ENCODE measurements at regions not wholly inside any gene's neighbourhood (a gene's known extent, or its start where the extent isn't known, plus 50 kb on each side); places are given as distances from the start of the nearest gene placed in this dataset.
"Not testable (repeated sequence)": the region's sequence is repeated elsewhere in the genome, so short reads cannot be mapped to it uniquely, and the experiment has no call there.

DNA sequence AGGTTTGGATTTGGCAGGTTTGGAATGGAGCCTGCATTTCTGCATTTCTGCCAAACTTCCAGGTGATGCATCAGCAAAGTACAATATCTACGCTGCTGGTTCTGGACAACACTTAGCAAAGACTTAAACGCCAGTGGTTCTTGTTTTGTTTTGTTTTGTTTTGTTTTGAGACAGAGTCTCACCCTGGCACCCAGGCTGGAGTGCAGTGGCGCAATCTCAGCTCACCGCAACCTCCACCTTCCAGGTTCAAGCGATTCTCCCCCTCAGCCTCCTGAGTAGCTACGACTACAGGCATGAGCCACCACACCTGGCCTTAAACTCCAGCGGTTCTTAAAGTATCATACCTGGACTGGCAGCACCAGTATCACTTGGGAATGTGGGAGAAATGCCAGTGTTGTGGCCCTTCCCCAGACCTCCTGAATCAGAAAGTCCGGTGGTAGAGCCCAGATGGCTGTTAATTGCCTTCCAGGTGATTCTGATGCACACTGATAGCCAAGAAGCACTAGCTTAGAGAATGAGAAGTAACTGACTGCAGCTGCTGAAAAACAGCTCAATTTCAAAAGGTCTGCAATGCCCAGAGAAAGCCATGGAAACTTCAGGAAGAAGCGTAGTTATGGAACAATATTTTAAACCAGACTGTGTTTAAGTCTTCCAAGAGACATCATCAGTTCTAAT is 114.8 kb upstream of the FOXN3 start:
- DNase-seq (ENCODE audit: low read depth): no peak

GRCh38 chr14:89524990-89525667 is 108.1 kb upstream of the FOXN3 start:
- no peak for DNase-seq (ENCODE audit: low read depth)

- DNase-seq (ENCODE audit: low read depth): no peak
These were observed 107.4 kb upstream of the FOXN3 start for GRCh38 chr14:89524412-89524811.

GRCh38 chr14:89521988-89522387 is 105.0 kb upstream of the FOXN3 start:
- no peak for DNase-seq (ENCODE audit: low read depth)

DNA sequence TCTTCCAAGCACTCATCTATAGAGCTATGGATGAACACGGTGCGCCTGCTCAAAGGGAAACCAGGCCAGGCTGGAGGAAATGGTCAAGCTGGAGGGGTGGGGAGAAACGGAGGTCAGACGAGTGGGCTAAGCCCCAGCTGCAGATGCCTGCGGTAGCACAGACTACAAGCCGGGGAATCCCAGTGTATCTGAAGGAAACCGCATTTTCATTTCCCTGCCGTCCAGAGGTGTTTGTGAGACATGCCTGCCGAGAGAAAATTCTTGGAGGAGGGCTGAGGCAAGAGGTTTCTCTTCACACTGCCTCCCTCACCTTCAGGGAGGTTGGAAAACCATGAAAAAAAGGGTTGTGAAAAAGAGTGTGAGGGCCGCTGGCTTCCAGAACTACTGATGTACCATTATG is 102.0 kb upstream of the FOXN3 start:
- DNase-seq (ENCODE audit: low read depth): no peak

- DNase-seq (ENCODE audit: low read depth): no peak
These were observed 99.1 kb upstream of the FOXN3 start for GRCh38 chr14:89516173-89516572.

DNA sequence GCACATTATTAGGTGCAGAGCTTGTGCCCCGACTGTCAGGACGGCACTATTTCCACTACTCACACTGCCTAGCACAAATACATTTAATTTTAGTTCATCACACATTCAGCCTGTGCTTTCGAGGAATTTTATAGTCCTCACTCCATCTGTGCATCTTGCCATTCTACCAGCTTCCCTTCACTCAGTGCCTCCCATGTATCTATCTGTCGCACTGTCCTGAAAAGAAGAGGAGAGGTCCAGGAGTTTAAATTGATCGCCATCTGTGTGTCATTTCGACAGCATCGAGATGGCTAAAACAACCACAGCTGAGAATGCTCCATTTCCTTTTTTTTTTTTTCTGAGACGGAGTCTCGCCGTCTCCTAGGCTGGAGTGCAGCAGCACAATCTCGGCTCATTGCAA is 97.6 kb upstream of the FOXN3 start:
- DNase-seq (ENCODE audit: low read depth): no peak

DNA sequence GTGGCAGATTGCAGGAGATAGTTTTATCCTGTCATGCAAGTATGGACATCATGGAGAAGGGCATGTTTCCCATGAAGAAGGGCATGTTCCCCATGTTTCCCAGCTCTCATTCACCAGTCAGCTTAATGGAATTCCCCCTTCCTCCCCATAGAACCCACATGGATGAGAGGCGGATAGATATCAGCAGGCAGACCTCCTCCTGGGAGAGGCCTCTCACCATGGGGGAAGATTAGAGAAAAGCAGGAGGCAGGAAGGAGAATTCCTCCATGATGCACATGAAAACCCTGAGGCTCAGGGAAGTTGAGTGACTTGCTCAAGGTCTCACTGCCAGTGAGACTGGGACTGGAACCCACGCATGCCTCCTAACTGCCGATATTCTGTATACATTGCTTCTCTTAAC is 92.9 kb upstream of the FOXN3 start:
- DNase-seq (ENCODE audit: low read depth): no peak

GRCh38 chr14:89508863-89509262 is 91.8 kb upstream of the FOXN3 start:
- no peak for DNase-seq (ENCODE audit: low read depth)

- DNase-seq (ENCODE audit: low read depth): no peak
These were observed 91.0 kb upstream of the FOXN3 start for GRCh38 chr14:89507926-89508460.

DNA sequence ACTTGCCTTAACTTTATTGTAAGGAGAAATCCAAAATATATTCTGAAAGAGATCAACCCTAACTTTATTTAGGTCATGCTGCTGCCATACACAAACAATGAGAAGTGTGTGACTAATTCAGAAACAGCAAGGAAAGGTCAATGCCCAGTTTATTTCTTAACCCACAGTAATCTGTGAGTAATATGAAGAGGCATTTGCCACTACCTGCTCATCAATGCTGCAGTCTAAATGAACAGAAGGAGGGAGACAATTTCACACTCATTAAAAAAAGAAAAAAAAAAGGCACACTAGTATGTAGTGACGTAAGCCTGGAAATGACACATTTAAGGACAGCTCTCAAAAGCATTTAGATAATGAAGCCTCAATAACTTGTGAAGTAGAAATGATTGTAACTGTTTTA is 90.5 kb upstream of the FOXN3 start:
- peak; percentile 60 for DNase-seq (ENCODE audit: low read depth)

DNA sequence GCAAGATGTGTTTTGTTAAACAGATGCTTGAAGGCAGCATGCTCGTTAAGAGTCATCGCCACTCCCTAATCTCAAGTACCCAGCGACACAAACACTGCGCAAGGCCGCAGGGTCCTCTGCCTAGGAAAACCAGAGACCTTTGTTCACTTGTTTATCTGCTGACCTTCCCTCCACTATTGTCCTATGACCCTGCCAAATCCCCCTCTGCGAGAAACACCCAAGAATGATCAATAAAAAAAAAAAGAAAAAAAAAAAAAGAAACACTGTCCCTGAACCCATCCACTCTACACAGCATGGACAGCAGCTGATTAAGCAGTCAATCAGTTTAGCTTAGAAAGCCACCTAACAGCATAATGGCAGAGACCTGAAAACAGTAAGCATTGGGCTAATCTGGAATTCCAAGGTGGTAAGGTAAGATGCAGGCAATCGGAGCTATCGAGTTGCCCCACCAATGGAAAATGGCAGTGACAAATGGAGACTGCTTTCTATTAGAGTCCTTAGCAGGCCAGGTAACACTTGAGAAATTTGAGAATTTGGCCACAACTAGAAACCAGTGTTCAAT is 89.9 kb upstream of the FOXN3 start:
- not testable (repeated sequence) for DNase-seq (ENCODE audit: low read depth)

DNA sequence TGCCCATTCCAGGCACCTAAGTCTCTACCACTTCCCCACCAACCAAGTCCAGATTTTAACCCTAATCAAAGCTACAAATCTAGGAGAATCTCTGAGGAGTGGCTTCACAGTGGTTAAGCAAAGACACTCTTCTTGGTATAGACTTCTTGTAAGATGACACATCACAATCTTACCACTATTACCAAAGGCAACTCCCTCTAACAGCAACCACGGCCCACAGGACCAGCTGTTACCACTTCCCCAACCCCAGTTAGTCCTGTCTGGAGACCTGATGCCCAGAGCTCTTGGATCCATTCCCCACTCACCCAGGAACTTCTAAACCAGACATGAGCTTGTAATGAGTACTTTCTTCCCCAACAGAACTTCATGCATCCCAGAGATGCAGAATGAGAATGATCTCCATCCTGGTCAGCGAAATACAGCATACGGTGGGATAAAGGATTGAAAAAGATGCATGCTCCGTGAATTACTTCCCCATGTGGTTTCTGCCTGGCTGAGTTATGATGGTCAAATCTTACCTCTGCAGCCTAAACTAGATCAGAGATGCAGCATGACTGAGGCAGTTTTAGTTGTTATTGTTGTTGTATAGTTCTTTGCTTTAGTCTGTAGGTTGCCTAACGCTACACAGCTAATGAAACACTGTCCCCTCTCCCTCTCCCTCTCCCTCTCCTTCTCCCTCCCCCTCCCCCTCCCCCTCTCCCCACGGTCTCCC is 87.7 kb upstream of the FOXN3 start:
- peak; percentile 74 for DNase-seq (ENCODE audit: low read depth)

- DNase-seq (ENCODE audit: low read depth): peak; percentile 65
These were observed 87.1 kb upstream of the FOXN3 start for GRCh38 chr14:89504091-89504490.

DNA sequence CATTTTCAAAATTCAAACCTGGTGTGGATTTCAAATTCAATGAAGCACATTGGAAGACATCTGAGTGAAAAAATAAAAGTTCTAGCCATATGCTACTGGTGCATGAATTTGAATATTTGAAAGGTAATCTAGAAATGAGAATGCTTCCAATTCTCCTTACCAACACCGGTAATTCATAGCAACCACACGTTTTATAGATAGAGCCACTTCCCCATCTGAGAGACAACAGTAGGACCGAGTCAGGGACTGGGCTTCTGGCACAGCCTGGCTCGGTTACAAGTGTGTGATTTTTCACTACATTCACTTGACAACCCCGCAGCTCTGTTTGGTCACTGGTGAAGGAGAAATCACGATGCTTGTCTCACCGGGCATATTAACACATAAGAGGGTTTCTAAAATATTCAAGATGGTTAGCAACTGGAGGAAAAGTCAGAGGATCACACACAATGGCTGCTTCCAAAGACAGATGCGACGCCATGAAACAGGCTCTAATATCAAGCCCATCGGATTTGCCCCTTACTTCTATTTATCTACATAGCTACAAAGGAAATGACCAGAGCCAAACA is 86.5 kb upstream of the FOXN3 start:
- no peak for DNase-seq (ENCODE audit: low read depth)

- no peak for DNase-seq (ENCODE audit: low read depth)
These were observed 85.9 kb upstream of the FOXN3 start for GRCh38 chr14:89502966-89503365.

- DNase-seq (ENCODE audit: low read depth): no peak
These were observed 84.3 kb upstream of the FOXN3 start for GRCh38 chr14:89501381-89501780.

DNA sequence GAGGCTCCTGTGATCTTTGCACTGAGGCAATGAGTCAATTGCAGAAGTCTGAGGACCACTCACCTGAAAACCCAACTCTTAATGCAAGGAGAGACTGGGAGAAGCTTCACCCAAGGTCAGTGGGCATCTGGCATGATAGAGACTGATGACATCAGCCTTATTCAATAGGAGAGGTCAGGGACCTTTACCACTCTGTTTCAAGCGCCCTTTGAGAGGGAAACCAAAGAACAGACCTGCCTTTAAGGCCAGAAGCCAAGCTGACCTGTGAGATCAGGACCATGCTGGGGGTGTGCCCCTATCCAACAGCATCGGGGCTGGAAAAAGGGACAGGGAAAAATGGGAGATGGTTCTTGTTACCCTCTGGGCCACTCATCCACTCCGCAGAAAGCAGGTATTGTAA is 83.3 kb upstream of the FOXN3 start:
- no peak for DNase-seq (ENCODE audit: low read depth)

GRCh38 chr14:89498878-89499277 is 81.8 kb upstream of the FOXN3 start:
- no peak for DNase-seq (ENCODE audit: low read depth)

DNA sequence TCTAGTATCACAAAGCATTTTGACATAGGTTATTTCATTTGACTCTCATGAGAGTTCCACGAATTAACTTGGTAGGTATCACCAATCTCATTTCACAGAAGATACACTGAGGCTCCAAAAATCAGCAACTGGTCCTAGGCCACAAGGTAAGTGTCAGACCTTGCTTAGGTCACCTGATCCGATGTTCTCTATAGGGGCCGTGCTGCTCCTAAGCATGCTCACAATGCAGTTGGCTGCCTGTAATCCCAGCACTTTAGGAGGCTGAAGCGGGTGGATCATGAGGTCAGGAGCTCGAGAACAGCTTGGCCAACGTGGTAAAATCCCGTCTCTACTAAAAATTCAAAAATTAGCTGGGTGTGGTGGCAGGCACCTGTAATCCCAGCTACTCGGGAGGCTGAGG is 78.7 kb upstream of the FOXN3 start:
- no peak for DNase-seq (ENCODE audit: low read depth)

DNA sequence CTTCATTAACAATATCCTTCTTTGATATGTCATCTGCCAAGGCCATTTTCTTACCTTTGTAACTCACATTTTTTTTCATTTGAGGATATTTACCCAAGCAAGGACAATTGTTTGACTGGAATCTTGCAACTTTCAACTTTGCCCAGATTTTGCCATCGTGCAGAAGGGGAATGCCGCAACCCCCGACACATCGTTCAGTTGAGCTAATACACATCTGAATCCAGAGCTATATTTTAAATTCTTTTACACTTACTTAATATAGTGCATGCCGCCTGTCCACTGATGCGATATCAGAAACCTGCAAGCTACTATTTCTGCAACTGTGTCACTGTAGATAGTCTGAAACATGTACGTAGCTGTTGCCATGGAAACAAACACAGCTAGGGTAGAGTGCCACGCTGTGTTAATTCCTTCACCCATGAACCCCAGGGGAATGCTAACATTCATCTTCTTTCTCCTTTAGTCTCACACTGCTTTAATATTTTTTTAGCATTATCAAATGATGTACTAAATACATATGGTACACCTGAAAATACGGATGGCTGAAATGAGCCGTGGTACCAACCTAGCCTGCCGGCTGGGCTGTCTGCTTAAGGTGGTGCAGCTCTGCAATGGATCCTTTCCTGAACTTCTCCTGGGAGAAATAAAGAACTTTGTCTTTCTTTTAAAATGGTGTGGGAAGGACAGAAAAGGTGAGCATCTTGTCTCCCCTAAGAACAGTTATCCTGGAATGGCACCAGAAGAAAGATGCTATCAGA is 77.0 kb upstream of the FOXN3 start:
- no peak for DNase-seq (ENCODE audit: low read depth)

DNA sequence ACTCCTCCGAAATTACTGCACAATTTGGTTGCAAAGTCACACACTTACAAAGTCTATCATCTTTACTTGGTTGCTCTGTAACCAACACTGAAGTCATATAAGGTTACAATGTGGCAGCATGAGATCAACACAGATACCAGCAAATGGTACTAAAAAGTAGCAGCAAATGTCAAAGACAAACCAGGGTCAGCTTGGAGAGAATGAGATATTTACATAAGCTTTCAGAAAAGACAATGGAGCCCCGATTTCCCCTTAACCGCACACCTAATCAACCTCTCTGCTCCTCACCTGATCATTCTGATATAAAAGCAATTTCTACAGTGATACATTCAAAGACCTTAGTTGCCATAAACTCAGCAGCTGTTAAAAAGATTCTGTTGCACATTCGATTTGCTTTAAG is 76.4 kb upstream of the FOXN3 start:
- DNase-seq (ENCODE audit: low read depth): no peak

Measured in fibroblast of gingiva (primary cell).